ENCODE measurements at regions not wholly inside any gene's neighbourhood (a gene's known extent, or its start where the extent isn't known, plus 50 kb on each side); places are given as distances from the start of the nearest gene placed in this dataset.

GRCh38 chr4:30001628-30002027 is 718.5 kb upstream of the PCDH7 start:
- in situ Hi-C loops (cut with MboI), result no loop called here
- no peaks in the 10 kb centered on the region for H3K9me3 ChIP-seq (ENCODE audit: low read depth)
- no peaks in the 10 kb centered on the region for H4K20me1 ChIP-seq (ENCODE audit: insufficient read depth)
- H3K27ac ChIP-seq, result no peak overlapping the region
- no peaks in the 10 kb centered on the region for H3K79me2 ChIP-seq (ENCODE audit: insufficient read depth)
- H3F3A ChIP-seq (ENCODE audit: insufficient read depth), result no peaks in the 10 kb centered on the region
- TF ChIP-seq EZH2phosphoT487 (IDR thresholded peaks at IDR 0.05; ENCODE audit: insufficient read depth, low read depth), result no peak
- H3K4me2 ChIP-seq (ENCODE audit: unreplicated experiment), result no peak overlapping the region
- no peaks in the 10 kb centered on the region for H3K36me3 ChIP-seq (ENCODE audit: low read depth)
- no peak overlapping the region for H2AFZ ChIP-seq
- no peak overlapping the region for H3K9ac ChIP-seq
- 12 to 14% methylated on average over 1 of the region's 1 CpG for WGBS, 2 experiments (ENCODE audit: low coverage in 1 of 2, low lambda C conversion rate in 2 of 2, missing lambda C conversion rate in 2 of 2)
- H3K9me2 ChIP-seq (ENCODE audit: insufficient read depth), result no peaks in the 10 kb centered on the region
- DNase-seq, result no peak
- H3K4me3 ChIP-seq, result no peak overlapping the region
- H3K27me3 ChIP-seq (replicated peaks; ENCODE audit: insufficient read depth), result no peaks in the 10 kb centered on the region
- no peaks in the 10 kb centered on the region for H3K4me1 ChIP-seq (ENCODE audit: insufficient read depth)

- in situ Hi-C loops (cut with MboI), result no loop called here
- Histone ChIP-seq H3K27me3 (replicated peaks; ENCODE audit: insufficient read depth) (no peaks in the 10 kb centered on the region), H3K9ac (no peak overlapping the region), H3F3A (ENCODE audit: insufficient read depth) (no peaks in the 10 kb centered on the region), H3K9me2 (ENCODE audit: insufficient read depth) (no peaks in the 10 kb centered on the region), H3K9me3 (ENCODE audit: low read depth) (no peaks in the 10 kb centered on the region), H2AFZ (no peak overlapping the region), H3K36me3 (ENCODE audit: low read depth) (no peaks in the 10 kb centered on the region), H3K4me1 (ENCODE audit: insufficient read depth) (no peaks in the 10 kb centered on the region), H4K20me1 (ENCODE audit: insufficient read depth) (no peaks in the 10 kb centered on the region), H3K27ac (no peak overlapping the region), H3K4me3 (no peak overlapping the region), H3K4me2 (ENCODE audit: unreplicated experiment) (no peak overlapping the region), H3K79me2 (ENCODE audit: insufficient read depth) (no peaks in the 10 kb centered on the region)
- DNase-seq, result no peak
- TF ChIP-seq EZH2phosphoT487 (IDR thresholded peaks at IDR 0.05; ENCODE audit: insufficient read depth, low read depth) (no peak), EZH2 (IDR thresholded peaks at IDR 0.05; ENCODE audit: insufficient read depth, poor library complexity, severe bottlenecking) (no peak)
- WGBS, 2 experiments (ENCODE audit: low coverage in 1 of 2, low lambda C conversion rate in 2 of 2, missing lambda C conversion rate in 2 of 2), result 25 to 31% methylated on average over 3 of the region's 3 CpGs
Measured at GRCh38 chr4:30002341-30002740, 717.8 kb upstream of the PCDH7 start.

DNA sequence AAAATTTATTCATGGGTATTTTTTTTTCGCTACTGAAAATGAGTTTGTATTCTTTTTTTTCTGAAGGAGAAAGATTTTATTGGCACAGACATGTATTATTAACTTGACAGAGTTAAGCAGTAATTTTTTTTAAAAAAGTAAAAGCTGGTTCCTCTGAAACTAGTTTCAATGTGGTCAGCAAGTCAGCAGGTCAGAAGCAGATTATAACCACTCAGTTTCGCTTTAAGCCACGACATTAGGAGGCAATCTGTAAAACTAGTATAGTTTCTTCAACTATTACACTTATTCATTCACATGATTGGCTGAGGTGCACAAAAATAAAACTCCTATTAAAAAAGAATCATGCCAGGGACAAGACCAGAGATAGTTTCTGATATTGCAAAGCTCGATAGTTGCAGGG is 714.2 kb upstream of the PCDH7 start:
- H4K20me1 ChIP-seq (ENCODE audit: insufficient read depth), result no peaks in the 10 kb centered on the region
- 17% methylated on average over 4 of the region's 4 CpGs for WGBS, 2 experiments (ENCODE audit: low coverage in 1 of 2, low lambda C conversion rate in 2 of 2, missing lambda C conversion rate in 2 of 2)

DNA sequence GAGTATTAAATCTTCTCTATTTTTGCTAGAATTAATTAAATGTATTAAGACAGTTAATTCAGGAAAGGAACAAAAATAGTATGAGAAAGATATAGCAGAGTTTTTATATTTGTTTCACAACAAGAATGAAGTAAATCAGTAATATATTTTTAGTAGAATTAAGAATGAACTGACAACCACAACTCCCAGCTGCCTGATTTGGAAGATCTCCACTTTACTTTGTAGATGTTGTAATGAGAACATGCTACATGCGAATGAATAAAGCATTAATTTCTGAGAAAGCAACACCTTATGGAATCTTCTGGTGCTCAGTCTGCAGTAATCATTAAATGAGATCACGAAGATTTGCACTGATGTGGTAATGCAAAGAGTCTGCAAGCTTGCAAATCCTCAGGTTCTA is 695.6 kb upstream of the PCDH7 start:
- Histone ChIP-seq H3K4me2 (ENCODE audit: unreplicated experiment) (no peak overlapping the region), H3K9ac (no peak overlapping the region), H3F3A (ENCODE audit: insufficient read depth) (no peaks in the 10 kb centered on the region), H3K27ac (no peak overlapping the region), H3K9me2 (ENCODE audit: insufficient read depth) (no peaks in the 10 kb centered on the region), H3K27me3 (replicated peaks; ENCODE audit: insufficient read depth) (no peaks in the 10 kb centered on the region), H3K36me3 (ENCODE audit: low read depth) (no peaks in the 10 kb centered on the region), H3K4me3 (no peak overlapping the region), H4K20me1 (ENCODE audit: insufficient read depth) (no peaks in the 10 kb centered on the region), H2AFZ (no peak overlapping the region), H3K79me2 (ENCODE audit: insufficient read depth) (no peaks in the 10 kb centered on the region), H3K9me3 (ENCODE audit: low read depth) (no peaks in the 10 kb centered on the region), H3K4me1 (ENCODE audit: insufficient read depth) (no peaks in the 10 kb centered on the region)
- TF ChIP-seq EZH2 (IDR thresholded peaks at IDR 0.05; ENCODE audit: insufficient read depth, poor library complexity, severe bottlenecking), result no peak
- DNase-seq, result no peak
- 20 to 21% methylated on average over 2 of the region's 2 CpGs for WGBS, 2 experiments (ENCODE audit: low coverage in 1 of 2, low lambda C conversion rate in 2 of 2, missing lambda C conversion rate in 2 of 2)
- in situ Hi-C loops (cut with MboI), result no loop called here

More for the DNA sequence above, 714.2 kb upstream of the PCDH7 start:
- Histone ChIP-seq H3K79me2 (ENCODE audit: insufficient read depth) (no peaks in the 10 kb centered on the region), H3K27me3 (replicated peaks; ENCODE audit: insufficient read depth) (no peaks in the 10 kb centered on the region), H3K4me1 (ENCODE audit: insufficient read depth) (no peaks in the 10 kb centered on the region), H2AFZ (no peak overlapping the region), H3K27ac (no peak overlapping the region), H3K4me3 (no peak overlapping the region), H3K9me2 (ENCODE audit: insufficient read depth) (no peaks in the 10 kb centered on the region), H3K36me3 (ENCODE audit: low read depth) (no peaks in the 10 kb centered on the region), H3K9me3 (ENCODE audit: low read depth) (no peaks in the 10 kb centered on the region), H3K9ac (no peak overlapping the region), H3K4me2 (ENCODE audit: unreplicated experiment) (no peak overlapping the region), H3F3A (ENCODE audit: insufficient read depth) (no peaks in the 10 kb centered on the region)
- in situ Hi-C loops (cut with MboI), result no loop called here
- no peak for DNase-seq
- TF ChIP-seq EZH2phosphoT487 (IDR thresholded peaks at IDR 0.05; ENCODE audit: insufficient read depth, low read depth), result no peak
- TF ChIP-seq EZH2 (IDR thresholded peaks at IDR 0.05; ENCODE audit: insufficient read depth, poor library complexity, severe bottlenecking), result no peak

DNA sequence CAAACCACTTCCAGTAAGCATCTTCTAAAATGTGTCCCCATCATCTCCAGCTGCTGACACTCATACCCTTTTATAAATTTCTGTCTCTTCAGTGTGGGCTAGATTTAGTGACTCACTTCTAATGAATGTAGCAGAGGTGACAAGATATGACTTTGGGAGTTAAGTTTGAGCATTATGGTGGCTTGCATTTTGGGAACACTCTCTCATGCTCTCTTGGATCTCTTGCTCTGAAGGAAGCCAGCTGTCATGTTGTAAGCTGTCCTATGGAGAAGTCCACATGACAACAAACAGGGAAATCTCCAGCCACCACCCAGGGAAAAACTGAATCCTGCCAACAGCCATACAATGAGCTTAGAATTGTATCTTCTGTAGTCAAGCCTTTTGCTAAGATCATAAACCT is 691.3 kb upstream of the PCDH7 start:
- H3K9me3 ChIP-seq (ENCODE audit: low read depth), result no peaks in the 10 kb centered on the region

More for the DNA sequence above, 691.3 kb upstream of the PCDH7 start:
- Histone ChIP-seq H4K20me1 (ENCODE audit: insufficient read depth) (no peaks in the 10 kb centered on the region), H2AFZ (no peak overlapping the region), H3K9ac (no peak overlapping the region), H3K4me2 (ENCODE audit: unreplicated experiment) (no peak overlapping the region), H3K27ac (no peak overlapping the region), H3K4me1 (ENCODE audit: insufficient read depth) (no peaks in the 10 kb centered on the region), H3K36me3 (ENCODE audit: low read depth) (no peaks in the 10 kb centered on the region), H3K4me3 (no peak overlapping the region), H3K79me2 (ENCODE audit: insufficient read depth) (no peaks in the 10 kb centered on the region), H3K9me2 (ENCODE audit: insufficient read depth) (no peaks in the 10 kb centered on the region), H3F3A (ENCODE audit: insufficient read depth) (no peaks in the 10 kb centered on the region), H3K27me3 (replicated peaks; ENCODE audit: insufficient read depth) (no peaks in the 10 kb centered on the region)
- TF ChIP-seq EZH2phosphoT487 (IDR thresholded peaks at IDR 0.05; ENCODE audit: insufficient read depth, low read depth), result no peak
- TF ChIP-seq EZH2 (IDR thresholded peaks at IDR 0.05; ENCODE audit: insufficient read depth, poor library complexity, severe bottlenecking), result no peak
- DNase-seq, result no peak
- in situ Hi-C loops (cut with MboI), result no loop called here
